BJ (cell line): ENCODE measurements at regions not wholly inside any gene's neighbourhood (a gene's known extent, or its start where the extent isn't known, plus 50 kb on each side); places are given as distances from the start of the nearest gene placed in this dataset.

Source experiments
- CTCF ChIA-PET: fragments of 350-600 bp; formaldehyde crosslinking; extraction: SDS; loops from one replicate; lab custom pipeline; 2021; ENCODE audit warnings: antibody characterized with exemption, inconsistent platforms; lab: Yijun Ruan, JAX
- POLR2A ChIA-PET: fragments of 300-600 bp; sonication (Branson Sonifier 250); formaldehyde crosslinking; extraction: SDS; loops from one replicate; lab custom pipeline; 2021; ENCODE audit warnings: antibody characterized with exemption; lab: Charles Lee
- DNase-seq: peaks from one replicate; pipeline ENCODE4 v3.0.0-alpha.2; 2011; ENCODE audit warnings: low read depth
- H3K27me3 ChIP-seq: 2 replicates; pipeline ENCODE4 v1.6.0; 2011; ENCODE audit warnings: low read length; ENCODE audit not compliant: control insufficient read depth, insufficient read depth
- H3K36me3 ChIP-seq: 2 replicates; pipeline ENCODE4 v1.5.1; 2011; ENCODE audit warnings: low read length; ENCODE audit not compliant: control insufficient read depth, insufficient read depth
- H3K4me3 ChIP-seq: 2 replicates; pipeline ENCODE4 v1.5.1; 2011; ENCODE audit warnings: low read depth, mild to moderate bottlenecking, control low read depth, low read length
- TF ChIP-seq, protein P1 (sequence below): IDR thresholded peaks from 2 replicates; pipeline ENCODE4 v1.5.1; 2011; ENCODE audit warnings: low read depth, mild to moderate bottlenecking, control low read depth, inconsistent platforms, low read length, moderate library complexity; ENCODE audit not compliant: insufficient read depth

DNA sequence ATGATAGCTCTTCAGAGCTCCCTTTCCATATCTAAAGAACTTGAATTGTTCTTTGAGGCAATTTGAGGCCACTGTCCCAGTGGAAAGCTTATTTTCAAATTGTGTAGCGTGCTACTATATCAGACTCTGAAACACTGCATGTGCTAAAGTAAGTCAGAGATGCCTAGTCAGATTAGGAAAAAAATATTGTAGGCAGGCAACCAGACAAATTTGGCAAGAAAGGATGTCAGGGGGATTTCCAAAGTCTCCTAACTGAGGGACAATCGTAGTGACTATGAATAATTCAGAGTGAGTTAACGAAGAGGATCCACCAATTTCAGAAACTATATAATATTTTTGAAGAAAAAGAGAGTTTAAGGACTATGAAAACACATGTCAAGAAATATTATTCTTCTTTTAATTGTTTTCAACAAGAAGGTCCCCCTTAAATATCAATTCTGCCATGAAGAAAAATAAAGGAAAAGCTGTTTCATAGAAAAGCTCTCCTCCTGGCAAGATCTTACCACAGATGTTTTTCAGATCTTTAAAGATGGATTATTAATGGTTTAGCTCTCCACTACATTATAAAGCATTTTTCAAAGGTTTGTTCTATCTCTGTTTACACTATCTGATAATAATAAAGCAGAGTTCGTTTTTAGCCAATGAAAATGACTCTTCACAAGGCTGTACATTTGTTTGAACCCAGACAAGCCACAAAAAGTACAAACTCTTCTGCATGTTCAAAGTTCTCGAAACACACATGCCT lies 273.5 kb upstream of the PTGER4 start:
- H3K36me3 ChIP-seq: no peaks in the 10 kb centered on the region
- no peaks in the 10 kb centered on the region; the same call in 1 of the 2 replicates for H3K27me3 ChIP-seq
- DNase-seq: no peak
- ChIA-PET POLR2A (no interaction called here), CTCF (no interaction called here)
- no peak overlapping the region for H3K4me3 ChIP-seq
- TF ChIP-seq, protein P1, sequence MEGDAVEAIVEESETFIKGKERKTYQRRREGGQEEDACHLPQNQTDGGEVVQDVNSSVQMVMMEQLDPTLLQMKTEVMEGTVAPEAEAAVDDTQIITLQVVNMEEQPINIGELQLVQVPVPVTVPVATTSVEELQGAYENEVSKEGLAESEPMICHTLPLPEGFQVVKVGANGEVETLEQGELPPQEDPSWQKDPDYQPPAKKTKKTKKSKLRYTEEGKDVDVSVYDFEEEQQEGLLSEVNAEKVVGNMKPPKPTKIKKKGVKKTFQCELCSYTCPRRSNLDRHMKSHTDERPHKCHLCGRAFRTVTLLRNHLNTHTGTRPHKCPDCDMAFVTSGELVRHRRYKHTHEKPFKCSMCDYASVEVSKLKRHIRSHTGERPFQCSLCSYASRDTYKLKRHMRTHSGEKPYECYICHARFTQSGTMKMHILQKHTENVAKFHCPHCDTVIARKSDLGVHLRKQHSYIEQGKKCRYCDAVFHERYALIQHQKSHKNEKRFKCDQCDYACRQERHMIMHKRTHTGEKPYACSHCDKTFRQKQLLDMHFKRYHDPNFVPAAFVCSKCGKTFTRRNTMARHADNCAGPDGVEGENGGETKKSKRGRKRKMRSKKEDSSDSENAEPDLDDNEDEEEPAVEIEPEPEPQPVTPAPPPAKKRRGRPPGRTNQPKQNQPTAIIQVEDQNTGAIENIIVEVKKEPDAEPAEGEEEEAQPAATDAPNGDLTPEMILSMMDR: no peak

DNA sequence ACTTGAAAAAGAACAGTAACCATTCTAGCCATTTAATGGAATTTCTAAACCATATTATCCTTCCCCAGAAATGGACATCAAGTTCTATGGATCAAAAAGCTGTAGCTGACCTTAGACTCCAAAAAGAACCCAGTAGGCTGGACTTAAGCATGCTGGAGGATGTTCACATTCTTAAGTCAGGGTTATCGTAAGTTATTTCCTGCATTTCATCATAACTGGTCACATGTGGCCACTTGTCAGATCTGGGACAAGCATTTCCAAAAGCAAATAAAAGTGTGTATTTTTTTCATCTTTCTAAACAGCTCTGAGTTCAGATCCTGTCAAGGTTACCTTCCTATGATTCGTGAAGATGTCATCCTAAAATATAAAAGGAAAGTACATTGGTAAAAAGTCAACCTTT lies 274.5 kb upstream of the PTGER4 start:
- TF ChIP-seq, protein P1: no peak
- POLR2A ChIA-PET: no interaction called here
- no peaks in the 10 kb centered on the region for H3K36me3 ChIP-seq
- no peak for DNase-seq
- CTCF ChIA-PET: no interaction called here
- H3K4me3 ChIP-seq: no peak overlapping the region
- no peaks in the 10 kb centered on the region for H3K27me3 ChIP-seq

DNA sequence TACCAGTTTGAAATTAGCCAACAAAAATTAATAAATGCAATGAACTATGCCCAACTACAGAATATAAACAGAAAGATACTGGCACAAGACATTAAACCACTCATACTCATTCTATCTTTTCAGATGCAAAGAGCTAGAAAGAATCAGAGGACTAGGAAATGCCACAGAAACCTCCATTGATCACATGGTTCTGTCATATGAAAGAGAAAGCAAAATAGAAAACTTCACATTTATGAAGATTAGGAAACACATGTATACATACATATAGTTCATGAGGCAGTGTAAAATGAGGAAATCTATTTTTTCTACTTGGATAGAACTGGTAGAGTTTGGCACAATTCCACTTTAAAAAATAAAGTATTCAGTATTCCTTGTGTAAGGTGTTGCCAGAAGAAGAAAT lies 275.1 kb upstream of the PTGER4 start:
- ChIA-PET POLR2A (no interaction called here), CTCF (no interaction called here)
- Histone ChIP-seq H3K36me3 (no peaks in the 10 kb centered on the region), H3K4me3 (no peak overlapping the region), H3K27me3 (no peaks in the 10 kb centered on the region)
- no peak for DNase-seq
- TF ChIP-seq, protein P1: no peak

DNA sequence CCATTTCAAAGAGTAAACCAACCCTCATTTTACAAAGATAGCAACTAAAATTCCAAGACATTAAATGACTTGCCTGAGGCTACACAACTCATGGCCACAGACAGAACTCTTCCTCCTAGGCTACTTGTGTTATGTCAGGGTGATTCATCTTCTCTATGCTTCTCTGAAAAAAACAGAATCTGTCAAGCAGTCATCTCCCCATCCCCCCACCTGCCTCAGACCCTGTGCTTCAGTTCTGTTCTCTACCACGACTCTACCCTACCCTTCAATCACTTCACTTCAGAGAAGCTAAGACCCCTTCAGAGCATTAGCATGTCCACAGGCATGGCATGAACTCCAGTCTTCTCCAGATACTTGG lies 277.7 kb upstream of the PTGER4 start:
- Histone ChIP-seq H3K36me3 (no peaks in the 10 kb centered on the region), H3K4me3 (no peak overlapping the region), H3K27me3 (no peaks in the 10 kb centered on the region)
- DNase-seq: peak; percentile 22
- ChIA-PET CTCF (interaction anchor here (0.7 kb wide), 1 partner anchor 212 kb away, joined by 3 read pairs; no protein-coding TSS in a partner anchor), POLR2A (no interaction called here)
- TF ChIP-seq, protein P1: no peak

DNA sequence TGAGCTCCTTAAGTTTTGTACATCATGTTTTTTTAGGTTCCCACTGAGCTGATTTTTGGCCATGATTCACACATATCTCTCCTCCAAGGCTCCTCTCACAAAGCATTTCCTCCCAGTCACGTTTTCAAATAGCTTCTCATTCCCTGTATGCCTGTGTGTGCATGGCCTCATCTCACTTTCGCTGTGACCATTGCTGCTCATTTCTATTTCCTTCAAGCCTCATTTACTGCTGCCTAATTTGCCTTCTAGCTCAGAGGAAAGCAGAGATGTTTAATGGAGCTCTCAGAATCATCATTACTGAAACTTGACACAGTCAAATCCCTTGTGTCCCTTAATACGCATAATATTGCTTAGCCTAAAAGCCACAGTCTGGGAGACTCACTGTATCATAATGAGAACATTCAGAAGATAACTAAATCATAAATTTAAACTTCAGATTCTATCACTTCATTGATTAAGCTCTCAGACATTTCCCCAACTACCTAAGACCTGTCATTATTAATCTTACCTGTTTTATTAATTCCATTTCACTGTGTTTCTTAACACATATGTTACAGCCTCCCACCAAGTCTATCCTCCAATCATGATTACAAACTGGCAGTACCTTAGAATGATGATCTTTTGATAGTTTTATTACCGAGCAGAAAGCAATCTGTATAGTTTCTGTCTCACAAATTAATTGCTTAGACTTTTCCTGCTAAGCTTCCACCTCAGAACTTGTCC lies 278.3 kb upstream of the PTGER4 start:
- CTCF ChIA-PET: interaction anchor here (0.7 kb wide), 1 partner anchor 212 kb away, joined by 3 read pairs; no protein-coding TSS in a partner anchor
- no peak for DNase-seq

More for the DNA sequence above, 278.3 kb upstream of the PTGER4 start:
- H3K27me3 ChIP-seq: no peaks in the 10 kb centered on the region
- H3K4me3 ChIP-seq: no peak overlapping the region
- no peaks in the 10 kb centered on the region for H3K36me3 ChIP-seq
- TF ChIP-seq, protein P1: no peak
- POLR2A ChIA-PET: no interaction called here
